SJSA1 (cell line): ENCODE measurements at regions not wholly inside any gene's neighbourhood (a gene's known extent, or its start where the extent isn't known, plus 50 kb on each side); places are given as distances from the start of the nearest gene placed in this dataset.
A peak's percentile ranks its signal among the peaks of the same experiment; 100 is the strongest.

Experiments used
- DNase-seq, 2 experiments: peaks; one replicate each; pipeline ENCODE4 v3.0.0-alpha.2; 2015 to 2020; ENCODE audit warnings: low spot score in 2 of 2, low read depth in 1 of 2
- H3K27ac ChIP-seq: fragments of 250-450 bp; sonication (Bioruptor Pico); 2 replicates; pipeline ENCODE4 v1.5.1; 2020; ENCODE audit warnings: mild to moderate bottlenecking, moderate library complexity
- H3K27me3 ChIP-seq: fragments of 250-450 bp; sonication (Bioruptor Pico); replicated peaks from 2 replicates; pipeline ENCODE4 v1.5.1; 2020; ENCODE audit warnings: mild to moderate bottlenecking, moderate library complexity
- H3K36me3 ChIP-seq: fragments of 250-450 bp; sonication (Bioruptor Pico); 2 replicates; pipeline ENCODE4 v1.5.1; 2020; ENCODE audit warnings: mild to moderate bottlenecking
- H3K4me1 ChIP-seq: fragments of 250-450 bp; sonication (Bioruptor Pico); replicated peaks from 2 replicates; pipeline ENCODE4 v1.6.1; 2021; ENCODE audit warnings: mild to moderate bottlenecking
- H3K4me3 ChIP-seq: fragments of 250-450 bp; sonication (Bioruptor Pico); 2 replicates; pipeline ENCODE4 v1.5.1; 2020; ENCODE audit warnings: mild to moderate bottlenecking
- H3K9me3 ChIP-seq: fragments of 250-450 bp; sonication (Bioruptor Pico); replicated peaks from 2 replicates; pipeline ENCODE4 v1.5.1; 2020; ENCODE audit warnings: mild to moderate bottlenecking

DNA sequence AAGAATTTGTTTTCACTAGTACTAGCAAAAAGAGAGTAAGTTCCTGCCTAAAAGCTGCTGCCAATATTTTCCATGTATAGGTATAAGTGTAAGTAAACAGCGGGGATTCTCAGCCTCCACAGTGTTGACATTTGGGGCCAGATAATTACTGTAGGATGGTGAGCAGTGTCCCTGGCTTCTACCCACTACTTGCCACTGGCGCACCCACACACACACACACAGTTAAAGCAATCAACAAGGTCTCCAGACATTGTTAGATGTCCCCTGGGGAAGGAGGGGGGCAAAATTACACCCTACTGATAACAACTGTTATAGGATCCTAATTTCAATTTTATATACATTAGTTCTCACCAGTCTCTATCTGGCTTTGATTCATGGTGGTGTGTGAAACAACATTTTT is 417.0 kb upstream of the PSMD7 start:
- Histone ChIP-seq H3K4me1 (no peaks in the 10 kb centered on the region), H3K27me3 (no peaks in the 10 kb centered on the region), H3K4me3 (no peak overlapping the region), H3K36me3 (no peaks in the 10 kb centered on the region), H3K9me3 (no peaks in the 10 kb centered on the region), H3K27ac (no peak overlapping the region)
- no peak for DNase-seq

GRCh38 chr16:73878611-73879010 is 418.0 kb upstream of the PSMD7 start:
- DNase-seq, result peak in 1 of 2 experiments; percentile 13

DNA sequence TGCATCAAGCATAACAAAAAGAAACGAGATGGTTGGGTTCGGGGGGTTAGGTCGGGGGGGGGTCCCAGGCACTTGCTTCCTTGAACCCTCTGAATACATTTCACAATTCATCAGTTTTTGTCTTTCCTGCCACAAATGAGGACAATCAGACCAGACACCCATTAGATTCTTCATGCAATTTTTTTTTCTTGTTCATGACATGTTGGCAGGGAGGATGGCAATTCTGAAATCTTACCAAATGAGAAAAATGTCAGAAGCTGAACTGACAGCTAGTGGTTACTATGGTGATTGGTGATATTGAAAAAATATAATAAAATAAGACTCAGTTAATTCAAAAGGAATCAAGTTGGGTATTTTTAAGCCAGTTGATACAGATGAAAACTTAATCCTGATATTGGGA is 419.5 kb upstream of the PSMD7 start:
- Histone ChIP-seq H3K4me1 (no peaks in the 10 kb centered on the region), H3K36me3 (no peaks in the 10 kb centered on the region), H3K4me3 (no peak overlapping the region), H3K27me3 (no peaks in the 10 kb centered on the region), H3K27ac (no peak overlapping the region), H3K9me3 (no peaks in the 10 kb centered on the region)
- DNase-seq, result no peak

More at GRCh38 chr16:73878611-73879010, 418.0 kb upstream of the PSMD7 start:
- Histone ChIP-seq H3K4me3 (no peak overlapping the region), H3K36me3 (no peaks in the 10 kb centered on the region), H3K27me3 (no peaks in the 10 kb centered on the region), H3K9me3 (no peaks in the 10 kb centered on the region), H3K27ac (no peak overlapping the region), H3K4me1 (no peaks in the 10 kb centered on the region)

GRCh38 chr16:73875996-73876690 is 420.5 kb upstream of the PSMD7 start:
- H3K36me3 ChIP-seq, result no peaks in the 10 kb centered on the region
- H3K4me1 ChIP-seq, result no peaks in the 10 kb centered on the region
- no peak overlapping the region for H3K4me3 ChIP-seq
- H3K27ac ChIP-seq, result no peak overlapping the region
- H3K27me3 ChIP-seq, result no peaks in the 10 kb centered on the region
- DNase-seq, result no peak
- H3K9me3 ChIP-seq, result no peaks in the 10 kb centered on the region

DNA sequence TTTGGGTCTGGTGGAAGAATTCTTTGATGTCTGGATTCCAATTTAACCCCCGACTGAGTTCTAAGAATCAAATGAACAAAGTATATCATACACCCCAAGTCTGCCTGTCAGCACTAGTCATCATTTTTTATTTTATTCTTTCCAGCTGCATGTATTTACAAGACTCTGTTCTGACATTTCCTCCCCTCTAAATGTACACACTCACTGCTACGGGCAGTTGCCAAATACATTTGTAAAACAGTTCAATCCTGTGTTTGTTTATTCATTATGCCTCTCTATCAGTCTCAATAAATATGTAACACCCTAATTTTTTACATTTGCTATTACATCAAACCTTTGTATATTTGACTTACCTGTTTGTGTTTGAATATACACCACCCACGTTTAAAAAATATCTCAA is 422.3 kb upstream of the PSMD7 start:
- Histone ChIP-seq H3K36me3 (no peaks in the 10 kb centered on the region), H3K9me3 (no peaks in the 10 kb centered on the region), H3K4me1 (peaks cover 8% of the 10 kb centered on the region; the same call in 1 of the 2 replicates), H3K4me3 (no peak overlapping the region), H3K27ac (no peak overlapping the region), H3K27me3 (no peaks in the 10 kb centered on the region)
- DNase-seq, result no peak

DNA sequence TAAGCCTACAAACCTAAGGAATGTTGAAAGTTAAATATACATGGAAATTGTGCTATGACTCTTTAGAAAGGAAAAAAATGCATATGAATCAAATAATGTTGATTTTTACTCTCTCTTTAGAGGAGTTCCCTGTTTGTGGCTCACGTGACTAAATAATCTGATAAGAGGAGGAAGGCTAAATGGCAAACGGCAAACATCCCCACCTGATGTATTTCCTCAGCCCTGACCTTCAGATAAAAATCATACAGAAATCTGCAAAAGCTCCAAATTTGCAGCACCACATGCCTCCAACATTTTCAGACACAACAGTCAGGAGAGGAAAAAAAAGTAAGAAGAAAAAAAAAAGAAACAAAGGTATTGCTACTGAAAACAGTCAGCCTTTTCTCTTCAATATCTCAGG is 423.0 kb upstream of the PSMD7 start:
- DNase-seq, result no peak
- Histone ChIP-seq H3K4me1 (peaks cover 11% of the 10 kb centered on the region; the same call in 1 of the 2 replicates), H3K9me3 (no peaks in the 10 kb centered on the region), H3K36me3 (no peaks in the 10 kb centered on the region), H3K27ac (no peak overlapping the region), H3K4me3 (no peak overlapping the region), H3K27me3 (no peaks in the 10 kb centered on the region)

DNA sequence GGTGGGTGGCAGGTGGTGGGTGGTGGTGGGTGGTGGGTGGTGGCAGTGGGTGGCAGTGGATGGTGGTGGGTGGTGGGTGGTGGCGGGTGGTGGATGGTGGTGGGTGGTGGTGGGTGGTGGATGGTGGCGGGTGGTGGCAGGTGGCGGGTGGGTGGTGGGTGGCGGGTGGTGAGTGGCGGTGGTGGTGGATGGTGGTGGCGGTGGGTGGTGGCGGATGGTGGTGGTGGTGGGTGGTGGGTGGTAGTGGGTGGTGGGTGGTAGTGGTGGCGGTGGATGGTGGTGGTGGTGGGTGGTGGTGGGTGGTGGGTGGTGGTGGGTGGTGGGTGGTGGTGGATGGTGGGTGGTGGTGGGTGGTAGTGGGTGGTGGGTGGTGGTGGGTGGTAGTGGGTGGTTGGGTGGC is 423.8 kb upstream of the PSMD7 start:
- no peaks in the 10 kb centered on the region for H3K9me3 ChIP-seq
- H3K27ac ChIP-seq, result no peak overlapping the region
- no peaks in the 10 kb centered on the region for H3K36me3 ChIP-seq
- DNase-seq, result no peak
- H3K4me1 ChIP-seq, result peaks cover 14% of the 10 kb centered on the region; the same call in 1 of the 2 replicates
- no peaks in the 10 kb centered on the region for H3K27me3 ChIP-seq
- H3K4me3 ChIP-seq, result no peak overlapping the region

GRCh38 chr16:73871088-73871733 is 425.4 kb upstream of the PSMD7 start:
- Histone ChIP-seq H3K36me3 (no peaks in the 10 kb centered on the region), H3K27ac (no peak overlapping the region), H3K4me1 (peaks cover 14% of the 10 kb centered on the region; the same call in 1 of the 2 replicates), H3K4me3 (no peak overlapping the region), H3K9me3 (no peaks in the 10 kb centered on the region), H3K27me3 (no peaks in the 10 kb centered on the region)
- no peak for DNase-seq

GRCh38 chr16:73869126-73869525 is 427.5 kb upstream of the PSMD7 start:
- H3K9me3 ChIP-seq, result no peaks in the 10 kb centered on the region
- H3K4me1 ChIP-seq, result peaks cover 14% of the 10 kb centered on the region; the same call in 1 of the 2 replicates
- DNase-seq, result peak in 1 of 2 experiments; percentile 64
- H3K27ac ChIP-seq, result no peak overlapping the region
- no peak overlapping the region for H3K4me3 ChIP-seq
- no peaks in the 10 kb centered on the region for H3K27me3 ChIP-seq
- H3K36me3 ChIP-seq, result no peaks in the 10 kb centered on the region

- Histone ChIP-seq H3K9me3 (no peaks in the 10 kb centered on the region), H3K36me3 (no peaks in the 10 kb centered on the region), H3K27ac (no peak overlapping the region), H3K27me3 (no peaks in the 10 kb centered on the region), H3K4me1 (peaks cover 10% of the 10 kb centered on the region; the same call in 1 of the 2 replicates), H3K4me3 (no peak overlapping the region)
- DNase-seq, result no peak
Observed at GRCh38 chr16:73864868-73865267, 431.7 kb upstream of the PSMD7 start.

- Histone ChIP-seq H3K27me3 (no peaks in the 10 kb centered on the region), H3K36me3 (no peaks in the 10 kb centered on the region), H3K4me3 (no peak overlapping the region), H3K27ac (no peak overlapping the region), H3K4me1 (no peaks in the 10 kb centered on the region), H3K9me3 (no peaks in the 10 kb centered on the region)
- no peak for DNase-seq
Observed at GRCh38 chr16:73858326-73858725, 438.3 kb upstream of the PSMD7 start.

DNA sequence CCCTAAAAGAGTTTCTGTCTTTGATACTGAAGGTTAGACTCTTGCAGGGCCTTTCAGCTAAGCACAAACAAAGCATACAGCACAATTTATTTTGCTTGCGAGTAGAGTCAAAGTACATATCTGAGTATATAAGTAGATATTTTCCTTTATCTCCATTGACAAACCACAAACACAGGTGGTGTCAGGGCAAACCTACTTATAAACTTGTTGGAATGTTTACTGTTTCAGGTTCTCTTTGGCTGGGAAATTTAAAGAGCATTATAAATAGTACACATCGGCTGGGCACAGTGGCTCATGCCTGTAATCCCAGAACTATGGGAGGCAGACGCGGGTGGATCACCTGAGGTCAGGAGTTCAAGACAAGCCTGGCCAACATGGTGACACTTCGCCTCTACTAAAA is 442.6 kb upstream of the PSMD7 start:
- no peak overlapping the region for H3K27ac ChIP-seq

DNA sequence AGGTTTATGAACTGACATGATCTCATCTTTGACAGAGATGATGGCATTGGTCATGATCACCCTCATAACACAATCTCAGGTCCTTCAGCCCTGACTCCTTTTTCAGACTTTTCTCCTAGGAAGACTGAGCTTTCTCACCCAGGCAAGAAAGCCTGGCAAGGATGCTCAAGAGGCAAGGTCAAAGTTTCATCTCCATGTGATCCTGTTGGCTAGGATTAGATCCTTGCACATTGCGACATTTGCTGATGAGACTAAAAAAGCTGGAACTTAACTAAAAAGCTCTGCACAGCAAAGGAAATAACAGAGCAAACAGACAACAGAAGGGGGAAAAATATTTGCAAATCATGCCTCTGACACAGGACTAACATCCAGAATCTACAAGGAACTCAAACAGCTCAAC is 444.1 kb upstream of the PSMD7 start:
- DNase-seq, result no peak
- H3K4me1 ChIP-seq, result no peaks in the 10 kb centered on the region
- no peak overlapping the region for H3K4me3 ChIP-seq
- no peaks in the 10 kb centered on the region for H3K9me3 ChIP-seq
- no peaks in the 10 kb centered on the region for H3K27me3 ChIP-seq
- no peak overlapping the region for H3K27ac ChIP-seq
- H3K36me3 ChIP-seq, result no peaks in the 10 kb centered on the region

More for the DNA sequence above, 442.6 kb upstream of the PSMD7 start:
- H3K4me1 ChIP-seq, result no peaks in the 10 kb centered on the region
- no peak overlapping the region for H3K4me3 ChIP-seq
- no peak for DNase-seq
- H3K9me3 ChIP-seq, result no peaks in the 10 kb centered on the region
- no peaks in the 10 kb centered on the region for H3K36me3 ChIP-seq
- no peaks in the 10 kb centered on the region for H3K27me3 ChIP-seq

GRCh38 chr16:73848993-73849392 is 447.6 kb upstream of the PSMD7 start:
- no peaks in the 10 kb centered on the region for H3K4me1 ChIP-seq
- no peaks in the 10 kb centered on the region for H3K36me3 ChIP-seq
- H3K27ac ChIP-seq, result no peak overlapping the region
- no peak for DNase-seq
- no peaks in the 10 kb centered on the region; the same call in 1 of the 2 replicates for H3K9me3 ChIP-seq
- H3K27me3 ChIP-seq, result no peaks in the 10 kb centered on the region
- no peak overlapping the region for H3K4me3 ChIP-seq
